ENCODE measurements at regions not wholly inside any gene's neighbourhood (a gene's known extent, or its start where the extent isn't known, plus 50 kb on each side); places are given as distances from the start of the nearest gene placed in this dataset.

DNA sequence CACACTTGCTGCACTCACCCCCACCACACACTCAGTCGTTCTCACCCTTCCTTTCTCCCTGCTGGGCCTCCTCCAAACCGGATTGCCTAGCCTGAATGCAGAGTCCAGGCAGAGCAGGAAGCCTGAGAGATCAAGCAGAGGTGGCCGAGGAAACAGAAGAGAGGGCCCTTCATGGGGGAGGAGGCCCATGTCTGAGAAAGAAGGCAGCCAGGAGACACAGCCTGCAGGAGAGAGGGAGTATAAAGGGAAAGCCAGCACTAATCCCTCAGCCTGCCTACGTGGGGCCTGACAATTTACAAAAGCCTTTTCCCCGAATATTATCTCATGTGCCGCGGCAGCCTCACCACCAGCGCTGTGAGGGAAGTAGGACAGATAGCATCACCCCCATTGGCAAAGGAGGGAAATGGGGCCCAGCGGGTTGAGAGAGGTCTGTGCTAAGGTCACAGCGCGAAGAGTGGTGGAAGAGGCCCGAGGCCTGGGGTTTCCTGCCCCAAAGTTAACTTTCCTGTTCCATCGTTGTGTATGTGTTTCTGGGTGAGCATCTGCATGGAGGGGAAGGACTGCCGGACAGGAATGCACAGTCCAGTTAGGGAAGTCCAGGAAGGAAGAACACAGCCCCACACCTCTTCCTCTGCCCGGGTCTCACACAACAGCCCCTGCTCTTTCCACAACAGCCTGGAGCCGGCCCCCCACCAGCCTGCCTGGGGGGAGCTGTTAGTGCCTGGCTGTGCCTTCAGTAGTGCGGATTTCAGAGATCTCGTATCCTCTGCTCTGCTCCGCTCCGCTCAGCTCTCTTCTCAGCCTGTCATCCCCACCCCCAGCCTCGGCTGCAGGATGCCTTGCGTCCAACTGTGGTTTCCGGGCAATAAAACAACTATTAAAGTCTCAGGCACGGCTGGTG, 50.9 kb upstream of the BCOR start:
- TF ChIP-seq FOXM1 (IDR thresholded peaks at IDR 0.05; ENCODE audit: low read depth, low read length) (no peak), TAF1 (IDR thresholded peaks at IDR 0.05; ENCODE audit: borderline replicate concordance, low read depth, low read length) (no peak), YY1 (IDR thresholded peaks at IDR 0.05; ENCODE audit: low read depth, low read length) (no peak), GABPA (IDR thresholded peaks at IDR 0.05; ENCODE audit: low read depth) (no peak), JUNB (IDR thresholded peaks at IDR 0.05) (no peak), CBX5 (IDR thresholded peaks at IDR 0.05; ENCODE audit: low read depth) (no peak), POLR2A (IDR thresholded peaks at IDR 0.05; ENCODE audit: low read depth, low read length) (no peak), BRCA1 (IDR thresholded peaks at IDR 0.05; ENCODE audit: low read depth, low read length) (no peak)
- TF ChIP-seq, protein P1, sequence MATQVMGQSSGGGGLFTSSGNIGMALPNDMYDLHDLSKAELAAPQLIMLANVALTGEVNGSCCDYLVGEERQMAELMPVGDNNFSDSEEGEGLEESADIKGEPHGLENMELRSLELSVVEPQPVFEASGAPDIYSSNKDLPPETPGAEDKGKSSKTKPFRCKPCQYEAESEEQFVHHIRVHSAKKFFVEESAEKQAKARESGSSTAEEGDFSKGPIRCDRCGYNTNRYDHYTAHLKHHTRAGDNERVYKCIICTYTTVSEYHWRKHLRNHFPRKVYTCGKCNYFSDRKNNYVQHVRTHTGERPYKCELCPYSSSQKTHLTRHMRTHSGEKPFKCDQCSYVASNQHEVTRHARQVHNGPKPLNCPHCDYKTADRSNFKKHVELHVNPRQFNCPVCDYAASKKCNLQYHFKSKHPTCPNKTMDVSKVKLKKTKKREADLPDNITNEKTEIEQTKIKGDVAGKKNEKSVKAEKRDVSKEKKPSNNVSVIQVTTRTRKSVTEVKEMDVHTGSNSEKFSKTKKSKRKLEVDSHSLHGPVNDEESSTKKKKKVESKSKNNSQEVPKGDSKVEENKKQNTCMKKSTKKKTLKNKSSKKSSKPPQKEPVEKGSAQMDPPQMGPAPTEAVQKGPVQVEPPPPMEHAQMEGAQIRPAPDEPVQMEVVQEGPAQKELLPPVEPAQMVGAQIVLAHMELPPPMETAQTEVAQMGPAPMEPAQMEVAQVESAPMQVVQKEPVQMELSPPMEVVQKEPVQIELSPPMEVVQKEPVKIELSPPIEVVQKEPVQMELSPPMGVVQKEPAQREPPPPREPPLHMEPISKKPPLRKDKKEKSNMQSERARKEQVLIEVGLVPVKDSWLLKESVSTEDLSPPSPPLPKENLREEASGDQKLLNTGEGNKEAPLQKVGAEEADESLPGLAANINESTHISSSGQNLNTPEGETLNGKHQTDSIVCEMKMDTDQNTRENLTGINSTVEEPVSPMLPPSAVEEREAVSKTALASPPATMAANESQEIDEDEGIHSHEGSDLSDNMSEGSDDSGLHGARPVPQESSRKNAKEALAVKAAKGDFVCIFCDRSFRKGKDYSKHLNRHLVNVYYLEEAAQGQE (IDR thresholded peaks at IDR 0.05; ENCODE audit: low read depth, low read length): no peak
- TF ChIP-seq, protein P2, sequence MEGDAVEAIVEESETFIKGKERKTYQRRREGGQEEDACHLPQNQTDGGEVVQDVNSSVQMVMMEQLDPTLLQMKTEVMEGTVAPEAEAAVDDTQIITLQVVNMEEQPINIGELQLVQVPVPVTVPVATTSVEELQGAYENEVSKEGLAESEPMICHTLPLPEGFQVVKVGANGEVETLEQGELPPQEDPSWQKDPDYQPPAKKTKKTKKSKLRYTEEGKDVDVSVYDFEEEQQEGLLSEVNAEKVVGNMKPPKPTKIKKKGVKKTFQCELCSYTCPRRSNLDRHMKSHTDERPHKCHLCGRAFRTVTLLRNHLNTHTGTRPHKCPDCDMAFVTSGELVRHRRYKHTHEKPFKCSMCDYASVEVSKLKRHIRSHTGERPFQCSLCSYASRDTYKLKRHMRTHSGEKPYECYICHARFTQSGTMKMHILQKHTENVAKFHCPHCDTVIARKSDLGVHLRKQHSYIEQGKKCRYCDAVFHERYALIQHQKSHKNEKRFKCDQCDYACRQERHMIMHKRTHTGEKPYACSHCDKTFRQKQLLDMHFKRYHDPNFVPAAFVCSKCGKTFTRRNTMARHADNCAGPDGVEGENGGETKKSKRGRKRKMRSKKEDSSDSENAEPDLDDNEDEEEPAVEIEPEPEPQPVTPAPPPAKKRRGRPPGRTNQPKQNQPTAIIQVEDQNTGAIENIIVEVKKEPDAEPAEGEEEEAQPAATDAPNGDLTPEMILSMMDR (IDR thresholded peaks at IDR 0.05 in 2 of 3, conservative IDR thresholded peaks at IDR 0.05 in 1 of 3; ENCODE audit: control insufficient read depth in 2 of 3, extremely low read depth in 1 of 3, insufficient read depth in 1 of 3, low read depth in 3 of 3, low read length in 3 of 3): no peak
- TF ChIP-seq, protein P3, sequence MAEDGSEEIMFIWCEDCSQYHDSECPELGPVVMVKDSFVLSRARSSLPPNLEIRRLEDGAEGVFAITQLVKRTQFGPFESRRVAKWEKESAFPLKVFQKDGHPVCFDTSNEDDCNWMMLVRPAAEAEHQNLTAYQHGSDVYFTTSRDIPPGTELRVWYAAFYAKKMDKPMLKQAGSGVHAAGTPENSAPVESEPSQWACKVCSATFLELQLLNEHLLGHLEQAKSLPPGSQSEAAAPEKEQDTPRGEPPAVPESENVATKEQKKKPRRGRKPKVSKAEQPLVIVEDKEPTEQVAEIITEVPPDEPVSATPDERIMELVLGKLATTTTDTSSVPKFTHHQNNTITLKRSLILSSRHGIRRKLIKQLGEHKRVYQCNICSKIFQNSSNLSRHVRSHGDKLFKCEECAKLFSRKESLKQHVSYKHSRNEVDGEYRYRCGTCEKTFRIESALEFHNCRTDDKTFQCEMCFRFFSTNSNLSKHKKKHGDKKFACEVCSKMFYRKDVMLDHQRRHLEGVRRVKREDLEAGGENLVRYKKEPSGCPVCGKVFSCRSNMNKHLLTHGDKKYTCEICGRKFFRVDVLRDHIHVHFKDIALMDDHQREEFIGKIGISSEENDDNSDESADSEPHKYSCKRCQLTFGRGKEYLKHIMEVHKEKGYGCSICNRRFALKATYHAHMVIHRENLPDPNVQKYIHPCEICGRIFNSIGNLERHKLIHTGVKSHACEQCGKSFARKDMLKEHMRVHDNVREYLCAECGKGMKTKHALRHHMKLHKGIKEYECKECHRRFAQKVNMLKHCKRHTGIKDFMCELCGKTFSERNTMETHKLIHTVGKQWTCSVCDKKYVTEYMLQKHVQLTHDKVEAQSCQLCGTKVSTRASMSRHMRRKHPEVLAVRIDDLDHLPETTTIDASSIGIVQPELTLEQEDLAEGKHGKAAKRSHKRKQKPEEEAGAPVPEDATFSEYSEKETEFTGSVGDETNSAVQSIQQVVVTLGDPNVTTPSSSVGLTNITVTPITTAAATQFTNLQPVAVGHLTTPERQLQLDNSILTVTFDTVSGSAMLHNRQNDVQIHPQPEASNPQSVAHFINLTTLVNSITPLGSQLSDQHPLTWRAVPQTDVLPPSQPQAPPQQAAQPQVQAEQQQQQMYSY (CRISPR knock-in tag; IDR thresholded peaks at IDR 0.05): no peak
- TF ChIP-seq, protein P4, sequence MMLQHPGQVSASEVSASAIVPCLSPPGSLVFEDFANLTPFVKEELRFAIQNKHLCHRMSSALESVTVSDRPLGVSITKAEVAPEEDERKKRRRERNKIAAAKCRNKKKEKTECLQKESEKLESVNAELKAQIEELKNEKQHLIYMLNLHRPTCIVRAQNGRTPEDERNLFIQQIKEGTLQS (IDR thresholded peaks at IDR 0.05; ENCODE audit: borderline replicate concordance, extremely low read depth, low read depth, low read length): no peak
- TF ChIP-seq, protein P5, sequence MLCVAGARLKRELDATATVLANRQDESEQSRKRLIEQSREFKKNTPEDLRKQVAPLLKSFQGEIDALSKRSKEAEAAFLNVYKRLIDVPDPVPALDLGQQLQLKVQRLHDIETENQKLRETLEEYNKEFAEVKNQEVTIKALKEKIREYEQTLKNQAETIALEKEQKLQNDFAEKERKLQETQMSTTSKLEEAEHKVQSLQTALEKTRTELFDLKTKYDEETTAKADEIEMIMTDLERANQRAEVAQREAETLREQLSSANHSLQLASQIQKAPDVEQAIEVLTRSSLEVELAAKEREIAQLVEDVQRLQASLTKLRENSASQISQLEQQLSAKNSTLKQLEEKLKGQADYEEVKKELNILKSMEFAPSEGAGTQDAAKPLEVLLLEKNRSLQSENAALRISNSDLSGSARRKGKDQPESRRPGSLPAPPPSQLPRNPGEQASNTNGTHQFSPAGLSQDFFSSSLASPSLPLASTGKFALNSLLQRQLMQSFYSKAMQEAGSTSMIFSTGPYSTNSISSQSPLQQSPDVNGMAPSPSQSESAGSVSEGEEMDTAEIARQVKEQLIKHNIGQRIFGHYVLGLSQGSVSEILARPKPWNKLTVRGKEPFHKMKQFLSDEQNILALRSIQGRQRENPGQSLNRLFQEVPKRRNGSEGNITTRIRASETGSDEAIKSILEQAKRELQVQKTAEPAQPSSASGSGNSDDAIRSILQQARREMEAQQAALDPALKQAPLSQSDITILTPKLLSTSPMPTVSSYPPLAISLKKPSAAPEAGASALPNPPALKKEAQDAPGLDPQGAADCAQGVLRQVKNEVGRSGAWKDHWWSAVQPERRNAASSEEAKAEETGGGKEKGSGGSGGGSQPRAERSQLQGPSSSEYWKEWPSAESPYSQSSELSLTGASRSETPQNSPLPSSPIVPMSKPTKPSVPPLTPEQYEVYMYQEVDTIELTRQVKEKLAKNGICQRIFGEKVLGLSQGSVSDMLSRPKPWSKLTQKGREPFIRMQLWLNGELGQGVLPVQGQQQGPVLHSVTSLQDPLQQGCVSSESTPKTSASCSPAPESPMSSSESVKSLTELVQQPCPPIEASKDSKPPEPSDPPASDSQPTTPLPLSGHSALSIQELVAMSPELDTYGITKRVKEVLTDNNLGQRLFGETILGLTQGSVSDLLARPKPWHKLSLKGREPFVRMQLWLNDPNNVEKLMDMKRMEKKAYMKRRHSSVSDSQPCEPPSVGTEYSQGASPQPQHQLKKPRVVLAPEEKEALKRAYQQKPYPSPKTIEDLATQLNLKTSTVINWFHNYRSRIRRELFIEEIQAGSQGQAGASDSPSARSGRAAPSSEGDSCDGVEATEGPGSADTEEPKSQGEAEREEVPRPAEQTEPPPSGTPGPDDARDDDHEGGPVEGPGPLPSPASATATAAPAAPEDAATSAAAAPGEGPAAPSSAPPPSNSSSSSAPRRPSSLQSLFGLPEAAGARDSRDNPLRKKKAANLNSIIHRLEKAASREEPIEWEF (IDR thresholded peaks at IDR 0.05; ENCODE audit: insufficient replicate concordance, low read depth, low read length): no peak
